ENCODE measurements at regions not wholly inside any gene's neighbourhood (a gene's known extent, or its start where the extent isn't known, plus 50 kb on each side); places are given as distances from the start of the nearest gene placed in this dataset.

DNA sequence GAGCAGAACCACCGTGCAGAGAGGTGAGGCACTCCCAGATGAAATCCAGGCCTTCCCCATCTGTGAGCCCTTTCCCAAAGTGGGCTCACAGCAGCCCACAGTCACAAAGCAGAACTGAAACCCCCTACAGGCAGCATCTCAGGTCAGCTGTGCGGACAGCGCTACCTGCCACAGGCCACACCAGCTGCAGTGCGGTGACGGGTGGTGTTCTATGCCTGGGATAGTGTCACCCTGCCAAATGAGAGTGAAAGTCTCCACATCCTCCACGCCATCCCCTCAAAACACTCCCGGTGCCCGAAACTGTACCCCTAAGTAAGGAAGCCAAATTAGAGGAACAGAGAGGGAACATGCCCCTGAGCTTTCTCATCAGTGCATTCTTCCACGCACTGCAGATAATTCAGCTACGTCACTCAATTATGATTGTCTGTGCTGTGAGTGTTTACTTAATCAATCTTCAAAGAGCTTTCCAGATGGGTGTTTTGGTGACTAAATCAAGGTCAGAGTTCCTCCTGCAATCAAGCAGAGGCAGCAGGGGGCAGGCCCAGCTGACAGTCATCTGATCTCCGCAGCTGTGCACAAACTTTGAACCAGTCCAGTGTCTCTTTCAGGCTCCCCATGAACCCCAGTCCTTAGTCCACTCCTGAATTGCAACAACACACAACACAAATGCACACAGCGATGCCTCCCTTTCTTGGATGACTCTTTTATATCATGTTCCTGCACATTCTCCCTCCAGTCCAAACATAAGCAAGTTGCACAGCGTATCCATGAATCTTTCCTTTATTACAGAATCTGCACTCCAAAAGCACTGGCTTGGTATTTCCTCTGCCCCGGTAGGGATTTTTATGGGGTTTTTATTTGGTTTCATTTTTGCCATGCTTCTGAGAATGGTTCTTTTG, 150.0 kb downstream of the TOMM20 start:
- no TSS peak for BruUV-seq (replicated peaks)

DNA sequence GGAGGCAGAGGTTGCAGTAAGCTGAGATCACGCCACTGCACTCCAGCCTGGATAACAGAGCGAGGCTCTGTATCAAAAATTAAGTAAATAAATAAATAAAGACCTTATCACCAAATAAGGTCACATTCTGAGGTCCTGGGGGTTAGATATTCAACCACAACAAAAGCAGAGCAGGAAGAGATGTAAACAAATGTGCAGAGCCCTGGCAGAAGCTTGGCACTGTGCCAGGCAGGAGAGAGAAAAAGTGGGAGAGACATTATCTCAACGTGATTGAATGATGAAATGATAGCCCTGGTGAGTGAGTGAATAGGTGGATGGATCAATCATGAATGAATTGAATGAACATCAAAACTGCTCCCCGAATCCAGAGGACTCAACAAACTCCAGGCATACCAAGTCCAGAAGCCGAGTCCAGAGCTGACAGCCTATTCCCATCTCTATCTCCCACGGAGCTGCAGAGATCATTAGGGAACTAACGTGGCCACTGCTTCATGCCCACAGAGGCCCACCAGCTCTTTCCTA, 150.7 kb downstream of the TOMM20 start:
- ChIA-PET CTCF (interaction anchor here (1.1 to 1.3 kb wide), 2 partner anchors 11 to 479 kb away, joined by 3 to 6 read pairs; no protein-coding TSS in a partner anchor), POLR2A (interaction anchor here (0.7 to 1.6 kb wide), 3 partner anchors 11 to 459 kb away, joined by 3 to 5 read pairs (median 4); no protein-coding TSS in a partner anchor)
- Mint-ChIP-seq H3K36me3 (ENCODE audit: insufficient read depth, unreplicated experiment) (no peaks in the 10 kb centered on the region), H3K27ac (ENCODE audit: low read depth, unreplicated experiment) (no peak overlapping the region), H3K9me3 (ENCODE audit: unreplicated experiment) (no peaks in the 10 kb centered on the region), H3K27me3 (ENCODE audit: insufficient read depth, unreplicated experiment) (no peaks in the 10 kb centered on the region), H3K4me1 (ENCODE audit: insufficient read depth, unreplicated experiment) (peaks cover 50% of the 10 kb centered on the region), H3K4me3 (ENCODE audit: unreplicated experiment) (no peak overlapping the region)
- intact Hi-C loops (cut with micrococcal nuclease), result no loop called here
- BruUV-seq (replicated peaks), result no TSS peak
- DNase-seq (ENCODE audit: unreplicated experiment), result no peak
- TF ChIP-seq, protein P1, sequence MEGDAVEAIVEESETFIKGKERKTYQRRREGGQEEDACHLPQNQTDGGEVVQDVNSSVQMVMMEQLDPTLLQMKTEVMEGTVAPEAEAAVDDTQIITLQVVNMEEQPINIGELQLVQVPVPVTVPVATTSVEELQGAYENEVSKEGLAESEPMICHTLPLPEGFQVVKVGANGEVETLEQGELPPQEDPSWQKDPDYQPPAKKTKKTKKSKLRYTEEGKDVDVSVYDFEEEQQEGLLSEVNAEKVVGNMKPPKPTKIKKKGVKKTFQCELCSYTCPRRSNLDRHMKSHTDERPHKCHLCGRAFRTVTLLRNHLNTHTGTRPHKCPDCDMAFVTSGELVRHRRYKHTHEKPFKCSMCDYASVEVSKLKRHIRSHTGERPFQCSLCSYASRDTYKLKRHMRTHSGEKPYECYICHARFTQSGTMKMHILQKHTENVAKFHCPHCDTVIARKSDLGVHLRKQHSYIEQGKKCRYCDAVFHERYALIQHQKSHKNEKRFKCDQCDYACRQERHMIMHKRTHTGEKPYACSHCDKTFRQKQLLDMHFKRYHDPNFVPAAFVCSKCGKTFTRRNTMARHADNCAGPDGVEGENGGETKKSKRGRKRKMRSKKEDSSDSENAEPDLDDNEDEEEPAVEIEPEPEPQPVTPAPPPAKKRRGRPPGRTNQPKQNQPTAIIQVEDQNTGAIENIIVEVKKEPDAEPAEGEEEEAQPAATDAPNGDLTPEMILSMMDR (IDR thresholded peaks at IDR 0.05; ENCODE audit: unreplicated experiment), result no peak

More for the DNA sequence above, 150.0 kb downstream of the TOMM20 start:
- intact Hi-C loops (cut with micrococcal nuclease), result no loop called here
- ChIA-PET CTCF (interaction anchor here (0.6 to 1.3 kb wide), 2 partner anchors 10 to 76 kb away, joined by 3 to 6 read pairs; no protein-coding TSS in a partner anchor), POLR2A (interaction anchor here (0.7 to 3.2 kb wide), 8 partner anchors 10 to 484 kb away, joined by 3 to 30 read pairs (median 4); no protein-coding TSS in a partner anchor)
- DNase-seq (ENCODE audit: unreplicated experiment), result peak; percentile 68
- H3K36me3 Mint-ChIP-seq (ENCODE audit: insufficient read depth, unreplicated experiment), result no peaks in the 10 kb centered on the region
- peaks cover 50% of the 10 kb centered on the region for H3K4me1 Mint-ChIP-seq (ENCODE audit: insufficient read depth, unreplicated experiment)
- H3K9me3 Mint-ChIP-seq (ENCODE audit: unreplicated experiment), result no peaks in the 10 kb centered on the region
- H3K27me3 Mint-ChIP-seq (ENCODE audit: insufficient read depth, unreplicated experiment), result no peaks in the 10 kb centered on the region
- peak overlapping the region; percentile 96 for H3K27ac Mint-ChIP-seq (ENCODE audit: low read depth, unreplicated experiment)
- TF ChIP-seq, protein P1 (IDR thresholded peaks at IDR 0.05; ENCODE audit: unreplicated experiment), result no peak
- peak overlapping the region; percentile 20 for H3K4me3 Mint-ChIP-seq (ENCODE audit: unreplicated experiment)

DNA sequence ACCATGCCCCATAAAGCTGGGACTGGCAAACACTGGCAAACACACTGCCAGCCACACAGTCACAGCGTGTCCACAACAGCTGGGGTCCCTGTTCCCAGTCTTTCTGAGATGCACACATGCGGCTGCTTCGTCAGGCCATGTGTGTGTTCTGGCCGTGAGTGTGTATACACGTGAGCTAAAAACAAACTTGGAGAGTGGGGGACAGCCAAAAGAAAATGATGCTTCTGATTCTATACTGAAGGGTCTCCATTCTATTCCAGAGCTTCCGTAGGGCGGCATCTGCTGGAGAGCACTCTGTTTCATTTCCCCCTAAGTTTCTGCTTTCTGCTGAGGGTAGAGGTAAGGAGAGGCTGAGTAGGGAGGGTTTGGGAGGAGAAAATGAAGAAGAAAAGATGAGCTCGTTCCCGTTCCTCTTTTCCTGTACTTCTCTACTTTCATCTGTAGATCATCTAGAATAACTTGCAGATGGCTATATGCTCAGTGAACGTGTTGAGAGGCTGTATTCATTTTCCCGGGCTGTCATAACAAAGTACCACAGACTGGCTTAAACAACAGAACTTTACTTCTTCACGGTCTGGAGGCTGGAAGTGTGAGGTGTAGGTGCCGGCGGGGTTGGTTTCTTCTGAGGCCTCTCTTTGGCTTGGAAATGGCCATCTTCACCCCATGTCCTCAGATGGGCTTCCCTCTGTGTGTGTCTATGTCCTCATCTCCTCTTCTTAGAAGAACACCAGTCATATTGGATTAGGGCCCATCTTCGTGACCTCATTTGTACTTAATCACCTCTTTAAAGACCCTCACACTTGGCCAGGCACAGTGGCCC, 151.6 kb downstream of the TOMM20 start:
- no peak for DNase-seq (ENCODE audit: unreplicated experiment)
- no TSS peak for BruUV-seq (replicated peaks)
- no peaks in the 10 kb centered on the region for H3K36me3 Mint-ChIP-seq (ENCODE audit: insufficient read depth, unreplicated experiment)
- TF ChIP-seq, protein P1 (IDR thresholded peaks at IDR 0.05; ENCODE audit: unreplicated experiment), result no peak
- POLR2A ChIA-PET, result interaction anchor here (0.7 to 3.0 kb wide), 4 partner anchors 10 to 253 kb away, joined by 3 to 20 read pairs (median 8); no protein-coding TSS in a partner anchor
- no peak overlapping the region for H3K4me3 Mint-ChIP-seq (ENCODE audit: unreplicated experiment)
- no peak overlapping the region for H3K27ac Mint-ChIP-seq (ENCODE audit: low read depth, unreplicated experiment)
- CTCF ChIA-PET, result interaction anchor here (1.1 to 2.9 kb wide), 4 partner anchors 28 to 478 kb away, joined by 3 to 11 read pairs (median 3); no protein-coding TSS in a partner anchor
- H3K9me3 Mint-ChIP-seq (ENCODE audit: unreplicated experiment), result no peaks in the 10 kb centered on the region
- peaks cover 50% of the 10 kb centered on the region for H3K4me1 Mint-ChIP-seq (ENCODE audit: insufficient read depth, unreplicated experiment)
- no peaks in the 10 kb centered on the region for H3K27me3 Mint-ChIP-seq (ENCODE audit: insufficient read depth, unreplicated experiment)
- intact Hi-C loops (cut with micrococcal nuclease), result no loop called here
